HG03342 (cell line): ENCODE measurements at regions not wholly inside any gene's neighbourhood (a gene's known extent, or its start where the extent isn't known, plus 50 kb on each side); places are given as distances from the start of the nearest gene placed in this dataset.
"Not testable (repeated sequence)": the region's sequence is repeated elsewhere in the genome, so short reads cannot be mapped to it uniquely, and the experiment has no call there.

Experiments used
- ATAC-seq: cut with Tn5 transposase; IDR thresholded peaks from one replicate; pipeline ENCODE4 v1.9.1; 2021; ENCODE audit warnings: mild to moderate bottlenecking, moderate library complexity; ENCODE audit not compliant: unreplicated experiment

DNA sequence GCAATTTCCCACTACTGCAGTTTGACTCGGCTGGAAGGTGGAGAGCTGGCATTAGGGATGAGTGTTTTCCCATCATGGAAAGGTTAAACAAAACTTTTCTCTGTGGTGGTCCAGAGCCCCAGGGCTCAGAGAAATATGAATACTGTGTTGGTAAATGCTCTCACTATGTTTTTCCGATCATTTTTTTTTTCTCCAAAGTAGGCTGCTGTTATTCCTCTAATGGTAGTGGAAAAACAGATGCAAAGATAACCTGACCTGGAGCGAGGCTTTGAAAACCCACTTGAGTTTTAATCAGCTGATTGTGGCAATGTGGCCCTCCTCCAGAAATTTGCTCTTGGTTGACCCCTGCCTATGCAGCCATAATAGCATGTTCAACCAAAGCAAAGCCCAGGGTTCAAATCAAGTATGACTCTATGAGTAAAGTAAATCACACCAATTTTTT is 320.8 kb upstream of the CTNNB1 start:
- ATAC-seq = no peak

DNA sequence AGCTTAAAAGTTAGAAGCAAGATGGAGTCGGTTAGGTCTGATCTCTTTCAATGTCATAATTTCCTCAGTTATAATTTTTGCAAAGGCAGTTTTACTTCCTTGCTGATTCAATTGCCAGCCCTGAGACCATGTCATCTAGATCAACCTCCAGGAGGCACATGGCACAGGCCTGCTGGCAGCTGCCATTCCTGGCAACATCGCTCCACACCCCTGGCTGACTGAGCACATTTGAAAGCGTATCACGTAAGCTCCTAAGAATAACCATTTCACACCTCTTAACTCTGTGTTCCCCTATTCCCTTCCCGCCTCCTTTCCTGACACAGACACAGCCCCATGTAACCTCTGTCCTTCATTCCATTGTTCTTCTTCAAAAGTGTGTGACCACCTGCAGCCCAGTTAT is 313.9 kb upstream of the CTNNB1 start:
- no peak for ATAC-seq

- no peak for ATAC-seq
Observed at GRCh38 chr3:40886660-40887425, 312.5 kb upstream of the CTNNB1 start.

- ATAC-seq = no peak
Observed at GRCh38 chr3:40891186-40891585, 308.1 kb upstream of the CTNNB1 start.

DNA sequence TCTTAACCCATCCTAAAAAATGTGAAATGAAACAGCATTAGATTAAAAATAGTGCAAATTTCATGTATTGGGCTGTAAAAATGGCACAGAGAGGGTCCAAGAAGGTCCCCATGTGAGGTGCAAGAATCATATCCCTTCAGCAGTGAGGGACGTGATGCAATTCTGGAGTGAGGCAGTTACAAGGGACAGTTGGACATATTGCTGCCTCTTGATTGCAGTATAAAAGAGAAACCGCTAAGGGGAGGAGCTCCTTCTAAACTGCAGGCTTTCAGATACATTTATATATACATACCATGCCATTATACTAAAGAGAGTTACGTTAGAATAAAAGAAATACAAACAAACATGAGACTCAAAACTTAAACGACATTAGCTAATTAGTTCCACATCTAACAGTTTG is 304.2 kb upstream of the CTNNB1 start:
- no peak for ATAC-seq

GRCh38 chr3:40899286-40899712 is 300.0 kb upstream of the CTNNB1 start:
- no peak for ATAC-seq

- ATAC-seq = no peak
Observed at GRCh38 chr3:40901298-40901697, 298.0 kb upstream of the CTNNB1 start.

GRCh38 chr3:40901796-40902195 is 297.5 kb upstream of the CTNNB1 start:
- no peak for ATAC-seq

DNA sequence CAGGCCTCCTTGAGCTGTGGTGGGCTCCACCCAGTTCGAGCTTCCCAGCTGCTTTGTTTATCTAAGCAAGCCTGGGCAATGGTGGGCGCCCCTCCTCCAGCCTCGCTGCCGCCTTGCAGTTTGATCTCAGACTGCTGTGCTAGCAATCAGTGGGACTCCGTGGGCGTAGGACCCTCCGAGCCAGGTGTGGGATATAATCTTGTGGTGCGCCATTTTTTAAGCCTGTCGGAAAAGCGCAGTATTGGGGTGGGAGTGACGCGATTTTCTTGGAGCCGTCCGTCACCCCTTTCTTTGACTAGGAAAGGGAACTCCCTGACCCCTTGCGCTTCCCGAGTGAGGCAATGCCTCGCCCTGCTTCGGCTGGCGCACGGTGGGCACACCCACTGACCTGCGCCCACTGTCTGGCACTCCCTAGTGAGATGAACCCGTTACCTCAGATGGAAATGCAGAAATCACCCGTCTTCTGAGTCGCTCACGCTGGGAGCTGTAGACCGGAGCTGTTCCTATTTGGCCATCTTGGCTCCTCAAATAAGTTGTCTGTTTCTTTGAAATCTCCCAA is 291.3 kb upstream of the CTNNB1 start:
- ATAC-seq = not testable (repeated sequence)

DNA sequence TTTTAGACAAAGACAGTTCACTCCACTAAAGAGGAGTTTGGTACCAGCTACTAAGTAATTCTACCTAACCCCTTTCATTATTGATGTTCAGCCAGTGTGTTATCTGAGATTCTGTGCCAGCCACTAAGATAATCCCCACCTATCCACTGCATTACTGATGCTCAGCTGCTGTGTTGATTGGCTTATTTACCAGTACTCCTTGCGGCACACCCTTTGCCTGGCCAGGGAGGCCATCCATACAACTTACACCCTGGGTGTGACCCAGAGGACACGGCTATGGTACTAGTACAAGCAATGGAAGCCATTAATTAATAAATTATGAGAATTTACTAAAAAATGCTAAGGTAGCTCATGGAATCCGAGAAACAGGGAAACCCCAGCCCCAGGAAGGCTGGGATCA is 290.7 kb upstream of the CTNNB1 start:
- ATAC-seq = no peak

DNA sequence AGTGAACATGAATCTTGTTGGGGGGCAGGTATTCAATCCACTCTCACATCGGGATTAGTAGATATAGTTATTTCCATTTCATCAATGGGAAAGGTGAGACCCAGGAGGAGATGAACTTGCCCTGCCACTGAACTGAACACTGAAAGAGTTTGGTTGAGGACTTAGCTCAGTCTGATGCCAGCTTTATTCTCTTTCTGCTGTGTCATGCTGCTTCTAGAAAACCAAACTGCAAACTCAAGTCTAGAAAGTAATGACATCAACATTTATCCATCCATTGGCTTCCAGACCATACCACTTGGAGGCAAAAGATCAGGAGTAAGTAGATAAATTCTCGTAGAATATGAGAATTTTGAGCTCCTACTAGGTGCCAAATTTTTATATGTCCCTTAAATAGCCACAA is 288.0 kb upstream of the CTNNB1 start:
- no peak for ATAC-seq

DNA sequence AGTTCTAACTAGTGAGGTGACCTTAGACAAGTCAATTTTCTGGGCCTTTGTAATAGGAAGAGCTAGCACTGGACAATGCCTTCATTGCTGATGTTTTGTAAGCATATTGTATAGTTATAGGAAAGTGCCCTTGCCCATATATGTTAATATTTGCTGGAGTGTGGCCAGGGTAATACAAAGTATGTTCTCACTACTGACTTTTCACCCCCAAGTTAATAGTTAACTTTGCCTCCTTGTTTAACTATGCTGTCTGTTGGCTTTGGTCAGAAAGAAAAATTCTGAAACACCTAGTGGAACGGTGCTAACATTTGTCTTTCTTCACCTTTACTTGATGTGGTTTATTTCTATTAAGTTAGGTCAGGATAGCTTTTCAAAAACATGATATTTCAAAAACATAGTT is 287.4 kb upstream of the CTNNB1 start:
- ATAC-seq = no peak

DNA sequence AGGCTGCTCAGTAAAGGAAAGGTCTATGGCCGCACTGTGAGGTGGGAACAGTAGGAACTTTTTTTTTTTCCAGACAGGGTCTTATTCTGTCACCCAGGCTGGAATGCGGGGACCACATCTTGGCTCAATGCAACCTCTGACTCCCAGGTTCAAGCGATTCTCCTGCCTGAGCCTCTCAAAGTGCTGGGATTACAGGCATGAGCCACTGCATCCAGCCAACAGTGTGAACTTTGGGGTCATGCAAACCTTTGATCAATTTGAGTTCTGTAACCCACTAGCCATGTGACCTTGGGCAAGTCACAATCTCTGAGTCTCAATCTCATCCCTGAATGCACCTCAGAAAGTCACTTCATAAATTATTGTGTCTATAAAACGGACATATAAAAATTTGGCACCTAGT is 286.8 kb upstream of the CTNNB1 start:
- no peak for ATAC-seq

GRCh38 chr3:40913192-40913591 is 286.1 kb upstream of the CTNNB1 start:
- no peak for ATAC-seq

GRCh38 chr3:40913641-40914040 is 285.7 kb upstream of the CTNNB1 start:
- no peak for ATAC-seq

GRCh38 chr3:40914475-40914874 is 284.8 kb upstream of the CTNNB1 start:
- ATAC-seq = no peak

DNA sequence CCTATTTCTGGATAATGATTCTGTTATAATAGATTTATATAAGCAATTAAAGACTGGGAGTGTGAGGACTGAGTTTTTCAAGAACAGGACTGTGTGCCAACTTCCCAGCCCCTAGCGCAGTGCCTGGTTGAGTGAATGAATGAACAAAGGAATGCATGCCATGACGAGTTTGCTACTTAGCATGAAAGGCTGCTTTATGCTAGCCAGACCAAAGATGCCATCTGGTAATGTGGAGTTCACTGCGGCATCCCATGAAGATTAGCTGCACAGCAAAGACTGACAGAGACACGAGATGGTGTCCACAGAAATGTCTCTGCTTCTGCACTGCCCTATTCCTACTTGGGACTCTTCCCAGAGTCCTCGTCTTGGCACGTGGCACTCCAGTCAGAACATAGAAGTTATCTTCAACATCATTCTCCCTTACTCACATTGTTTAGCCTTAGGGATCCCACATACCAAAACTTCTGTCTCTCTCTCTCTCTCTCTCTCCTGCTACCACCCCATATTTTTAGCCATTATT is 283.9 kb upstream of the CTNNB1 start:
- ATAC-seq = no peak

- ATAC-seq = no peak
Observed at GRCh38 chr3:40920041-40920440, 279.3 kb upstream of the CTNNB1 start.

- no peak for ATAC-seq
Observed at GRCh38 chr3:40921251-40921650, 278.1 kb upstream of the CTNNB1 start.

GRCh38 chr3:40923143-40923542 is 276.2 kb upstream of the CTNNB1 start:
- no peak for ATAC-seq

DNA sequence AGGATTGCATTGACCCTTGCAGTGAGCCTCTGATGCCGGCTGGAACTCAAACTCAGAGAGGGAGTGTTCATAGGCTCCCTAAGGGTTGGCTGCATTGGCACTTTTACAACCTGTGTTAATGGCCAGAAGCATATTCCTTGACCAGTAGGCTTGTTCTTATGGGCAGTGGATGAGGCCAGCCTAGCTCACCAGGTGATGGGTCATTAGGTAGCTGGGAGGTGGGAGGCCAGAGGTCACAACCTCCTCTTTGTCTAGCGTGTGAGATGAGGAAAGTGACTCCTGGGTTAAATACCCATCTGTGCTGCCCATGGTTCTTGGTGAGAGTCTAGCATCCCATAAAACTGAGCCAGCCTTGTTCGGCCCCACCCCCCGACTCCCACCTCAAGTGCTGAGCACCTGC is 275.7 kb upstream of the CTNNB1 start:
- no peak for ATAC-seq

DNA sequence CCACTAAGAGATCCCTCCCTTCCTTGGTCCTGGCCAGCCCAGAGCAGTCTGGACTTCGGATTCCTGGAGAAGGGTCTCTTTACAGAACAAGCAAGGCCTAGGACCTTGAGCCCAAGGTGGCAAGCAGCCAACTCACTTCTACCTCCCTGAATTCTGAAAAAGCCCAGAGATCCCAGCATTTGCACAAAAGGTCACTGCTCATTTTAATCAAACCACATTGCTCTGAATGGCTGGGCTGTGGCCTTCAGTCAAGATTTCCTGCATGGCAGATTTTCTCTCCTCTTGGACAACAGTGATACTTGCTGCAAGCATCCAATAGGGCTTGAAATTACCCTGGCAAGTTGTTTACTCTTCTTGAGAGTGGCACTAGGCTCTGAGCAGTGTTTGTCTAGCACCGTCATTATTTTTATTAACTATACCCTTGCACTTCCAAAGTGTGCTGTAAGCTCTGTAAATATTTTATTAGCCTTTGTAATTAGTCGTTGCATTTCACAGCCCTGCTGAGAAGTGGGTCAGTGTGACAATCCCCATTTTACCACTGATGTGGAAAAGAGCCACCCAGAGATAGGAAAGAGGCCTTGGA is 274.7 kb upstream of the CTNNB1 start:
- no peak for ATAC-seq
